Ishikawa (cell line): ENCODE measurements at regions not wholly inside any gene's neighbourhood (a gene's known extent, or its start where the extent isn't known, plus 50 kb on each side); places are given as distances from the start of the nearest gene placed in this dataset.

Source experiments
- CEBPB ChIP-seq: IDR thresholded peaks from 2 replicates; pipeline ENCODE4 v1.6.1; 2012
- CREB1 ChIP-seq: IDR thresholded peaks from 2 replicates; pipeline ENCODE4 v1.6.1; 2012; ENCODE audit warnings: low read depth
- EGR1 ChIP-seq: IDR thresholded peaks from 2 replicates; pipeline ENCODE4 v1.6.1; 2012
- EP300 ChIP-seq: IDR thresholded peaks from 2 replicates; pipeline ENCODE4 v1.6.1; 2012; ENCODE audit warnings: borderline replicate concordance
- FOXM1 ChIP-seq: IDR thresholded peaks from 2 replicates; pipeline ENCODE4 v1.6.1; 2012; ENCODE audit warnings: low read depth, borderline replicate concordance
- NFIC ChIP-seq: IDR thresholded peaks from 2 replicates; pipeline ENCODE4 v1.6.1; 2012
- RAD21 ChIP-seq: IDR thresholded peaks from 2 replicates; pipeline ENCODE4 v1.6.1; 2012; ENCODE audit warnings: low read depth
- TAF1 ChIP-seq: IDR thresholded peaks from 2 replicates; pipeline ENCODE4 v1.6.1; 2012; ENCODE audit warnings: low read depth, mild to moderate bottlenecking
- TCF12 ChIP-seq: IDR thresholded peaks from 2 replicates; pipeline ENCODE4 v1.6.1; 2012; ENCODE audit warnings: low read depth
- TEAD4 ChIP-seq: IDR thresholded peaks from 2 replicates; pipeline ENCODE4 v1.6.1; 2012
- USF1 ChIP-seq: IDR thresholded peaks from 2 replicates; pipeline ENCODE4 v1.6.1; 2012
- YY1 ChIP-seq: IDR thresholded peaks from 2 replicates; pipeline ENCODE4 v1.6.1; 2012; ENCODE audit warnings: low read depth
- ZBTB7A ChIP-seq: IDR thresholded peaks from 2 replicates; pipeline ENCODE4 v1.6.1; 2012; ENCODE audit warnings: low read depth
- TF ChIP-seq, protein P1 (sequence below): IDR thresholded peaks from 2 replicates; pipeline ENCODE4 v1.6.1; 2012
- TF ChIP-seq, protein P2 (sequence below): IDR thresholded peaks from 2 replicates; pipeline ENCODE4 v1.6.1; 2012; ENCODE audit warnings: low read depth, mild to moderate bottlenecking

DNA sequence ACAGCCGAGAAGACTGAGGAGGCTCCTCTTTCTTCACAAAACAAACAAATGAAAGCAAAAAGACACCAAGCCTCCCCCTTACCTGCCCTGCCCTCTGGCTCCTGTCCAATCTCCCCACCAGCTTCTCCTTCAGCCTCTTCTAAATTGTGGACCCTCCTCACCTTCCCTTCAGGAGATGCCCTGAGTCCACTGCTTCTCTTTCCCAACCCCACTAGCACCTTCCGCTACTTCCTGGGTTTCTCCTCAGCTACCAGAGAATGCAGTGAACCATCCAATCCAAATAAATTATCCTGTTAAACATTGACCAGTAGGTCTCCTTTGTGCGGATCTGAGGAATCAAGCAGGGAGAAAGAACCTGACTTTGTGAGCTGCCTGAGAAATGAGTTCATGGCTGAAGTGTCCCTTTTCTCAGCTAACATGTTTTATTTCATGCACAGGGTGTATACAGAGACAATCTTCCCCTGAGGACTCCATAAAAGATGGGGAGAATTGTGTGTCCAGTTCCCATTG, 63.2 kb upstream of the VPREB1 start:
- no peak for TF ChIP-seq TCF12
- TF ChIP-seq EGR1 = no peak
- no peak for TF ChIP-seq FOXM1
- no peak for TF ChIP-seq TAF1
- TF ChIP-seq ZBTB7A = no peak
- TF ChIP-seq USF1 = no peak
- TF ChIP-seq, protein P1, sequence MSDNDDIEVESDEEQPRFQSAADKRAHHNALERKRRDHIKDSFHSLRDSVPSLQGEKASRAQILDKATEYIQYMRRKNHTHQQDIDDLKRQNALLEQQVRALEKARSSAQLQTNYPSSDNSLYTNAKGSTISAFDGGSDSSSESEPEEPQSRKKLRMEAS = no peak
- no peak for TF ChIP-seq RAD21
- TF ChIP-seq TEAD4 = no peak
- no peak for TF ChIP-seq CEBPB

DNA sequence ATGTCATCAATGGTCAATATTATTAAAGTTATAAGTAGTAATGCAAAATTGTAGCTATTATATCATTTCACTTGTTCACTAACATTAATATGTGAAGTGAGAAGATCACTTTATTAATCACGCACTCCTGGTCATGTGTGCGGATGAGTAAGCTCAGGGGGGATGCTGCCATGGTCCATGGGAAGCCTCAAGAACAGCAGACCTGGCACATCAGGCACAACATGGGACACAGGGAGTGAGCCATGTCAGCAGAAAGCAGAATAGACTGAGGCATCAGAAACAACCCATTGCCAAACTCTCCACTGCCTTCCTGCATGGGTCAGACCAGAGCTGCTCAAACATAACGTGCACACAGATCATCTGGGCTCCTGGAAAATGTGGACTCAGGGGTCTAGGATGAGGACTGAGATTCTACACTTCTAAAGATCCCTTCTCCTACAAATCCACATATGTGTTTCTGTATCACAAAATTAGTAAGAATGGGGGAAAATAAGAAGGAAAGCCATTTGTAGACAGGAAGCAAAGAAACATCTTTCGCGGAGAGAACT, 63.8 kb upstream of the VPREB1 start:
- TF ChIP-seq TAF1 (no peak), EGR1 (no peak), TEAD4 (no peak), EP300 (no peak), USF1 (no peak), CEBPB (no peak), FOXM1 (no peak), TCF12 (no peak), ZBTB7A (no peak), RAD21 (no peak), CREB1 (no peak), NFIC (no peak), YY1 (no peak)
- TF ChIP-seq, protein P1 = no peak
- TF ChIP-seq, protein P2, sequence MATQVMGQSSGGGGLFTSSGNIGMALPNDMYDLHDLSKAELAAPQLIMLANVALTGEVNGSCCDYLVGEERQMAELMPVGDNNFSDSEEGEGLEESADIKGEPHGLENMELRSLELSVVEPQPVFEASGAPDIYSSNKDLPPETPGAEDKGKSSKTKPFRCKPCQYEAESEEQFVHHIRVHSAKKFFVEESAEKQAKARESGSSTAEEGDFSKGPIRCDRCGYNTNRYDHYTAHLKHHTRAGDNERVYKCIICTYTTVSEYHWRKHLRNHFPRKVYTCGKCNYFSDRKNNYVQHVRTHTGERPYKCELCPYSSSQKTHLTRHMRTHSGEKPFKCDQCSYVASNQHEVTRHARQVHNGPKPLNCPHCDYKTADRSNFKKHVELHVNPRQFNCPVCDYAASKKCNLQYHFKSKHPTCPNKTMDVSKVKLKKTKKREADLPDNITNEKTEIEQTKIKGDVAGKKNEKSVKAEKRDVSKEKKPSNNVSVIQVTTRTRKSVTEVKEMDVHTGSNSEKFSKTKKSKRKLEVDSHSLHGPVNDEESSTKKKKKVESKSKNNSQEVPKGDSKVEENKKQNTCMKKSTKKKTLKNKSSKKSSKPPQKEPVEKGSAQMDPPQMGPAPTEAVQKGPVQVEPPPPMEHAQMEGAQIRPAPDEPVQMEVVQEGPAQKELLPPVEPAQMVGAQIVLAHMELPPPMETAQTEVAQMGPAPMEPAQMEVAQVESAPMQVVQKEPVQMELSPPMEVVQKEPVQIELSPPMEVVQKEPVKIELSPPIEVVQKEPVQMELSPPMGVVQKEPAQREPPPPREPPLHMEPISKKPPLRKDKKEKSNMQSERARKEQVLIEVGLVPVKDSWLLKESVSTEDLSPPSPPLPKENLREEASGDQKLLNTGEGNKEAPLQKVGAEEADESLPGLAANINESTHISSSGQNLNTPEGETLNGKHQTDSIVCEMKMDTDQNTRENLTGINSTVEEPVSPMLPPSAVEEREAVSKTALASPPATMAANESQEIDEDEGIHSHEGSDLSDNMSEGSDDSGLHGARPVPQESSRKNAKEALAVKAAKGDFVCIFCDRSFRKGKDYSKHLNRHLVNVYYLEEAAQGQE = no peak

- TF ChIP-seq CREB1 (no peak), EP300 (no peak), FOXM1 (no peak), YY1 (no peak), TEAD4 (no peak), TCF12 (no peak), CEBPB (no peak), ZBTB7A (no peak), RAD21 (no peak)
- TF ChIP-seq, protein P1 = no peak
- TF ChIP-seq, protein P2 = no peak
Measured at GRCh38 chr22:22179858-22180257, 64.7 kb upstream of the VPREB1 start.

DNA sequence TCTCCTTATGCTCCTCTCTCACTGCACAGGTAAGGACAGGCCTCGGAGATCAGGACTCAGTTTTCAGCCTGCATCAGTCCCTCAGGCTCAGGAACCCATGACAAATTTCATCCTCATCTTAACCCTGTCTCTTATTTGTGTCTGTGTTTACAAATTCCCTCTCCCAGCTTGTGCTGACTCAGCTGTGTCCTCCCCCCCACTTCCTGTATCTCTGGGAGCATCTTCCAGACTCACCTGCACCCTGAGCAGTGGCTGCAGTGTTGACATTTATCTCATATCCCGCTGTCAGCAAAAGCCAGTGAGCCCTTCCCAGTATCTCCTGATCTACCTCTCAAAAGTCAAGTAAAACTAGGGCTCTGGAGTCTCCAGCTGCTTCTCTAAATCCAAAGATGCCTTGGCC, 65.6 kb upstream of the VPREB1 start:
- TF ChIP-seq FOXM1 = no peak
- TF ChIP-seq, protein P2 = no peak
- TF ChIP-seq EP300 = no peak
- no peak for TF ChIP-seq TEAD4
- TF ChIP-seq, protein P1 = no peak
- TF ChIP-seq NFIC = no peak
- no peak for TF ChIP-seq TCF12
- no peak for TF ChIP-seq USF1
- TF ChIP-seq ZBTB7A = no peak
- no peak for TF ChIP-seq CEBPB
- TF ChIP-seq RAD21 = no peak
